Suppressor macrophage treated with lipopolysaccharide for 4 hours (primary cell): ENCODE measurements at regions not wholly inside any gene's neighbourhood (a gene's known extent, or its start where the extent isn't known, plus 50 kb on each side); places are given as distances from the start of the nearest gene placed in this dataset.

Experiments
- DNase-seq: peaks from one replicate; pipeline ENCODE4 v3.0.0-alpha.2; 2020

- no peak for DNase-seq
Measured at GRCh38 chr18:29174891-29175290, 998.0 kb upstream of the CDH2 start.

GRCh38 chr18:29172756-29173067 lies 995.8 kb upstream of the CDH2 start:
- no peak for DNase-seq

- DNase-seq = no peak
Measured at GRCh38 chr18:29171892-29172755, 995.2 kb upstream of the CDH2 start.

- DNase-seq = no peak
Measured at GRCh38 chr18:29169599-29169998, 992.7 kb upstream of the CDH2 start.

GRCh38 chr18:29164993-29165599 lies 988.2 kb upstream of the CDH2 start:
- DNase-seq = no peak

- DNase-seq = peak; percentile 9
Measured at GRCh38 chr18:29164020-29164706, 987.2 kb upstream of the CDH2 start.

- DNase-seq = no peak
Measured at GRCh38 chr18:29163596-29163995, 986.7 kb upstream of the CDH2 start.

GRCh38 chr18:29161429-29161828 lies 984.5 kb upstream of the CDH2 start:
- DNase-seq = no peak

GRCh38 chr18:29160170-29160569 lies 983.2 kb upstream of the CDH2 start:
- DNase-seq = no peak

- DNase-seq = no peak
Measured at GRCh38 chr18:29157905-29158304, 981.0 kb upstream of the CDH2 start.

GRCh38 chr18:29157057-29157780 lies 980.3 kb upstream of the CDH2 start:
- DNase-seq = no peak

- DNase-seq = no peak
Measured at GRCh38 chr18:29156531-29156930, 979.6 kb upstream of the CDH2 start.

- DNase-seq = no peak
Measured at GRCh38 chr18:29154758-29155725, 978.1 kb upstream of the CDH2 start.

- DNase-seq = no peak
Measured at GRCh38 chr18:29154196-29154757, 977.3 kb upstream of the CDH2 start.

GRCh38 chr18:29153091-29153490 lies 976.2 kb upstream of the CDH2 start:
- peak; percentile 10 for DNase-seq

GRCh38 chr18:29147944-29148343 lies 971.0 kb upstream of the CDH2 start:
- peak; percentile 43 for DNase-seq

- no peak for DNase-seq
Measured at GRCh38 chr18:29146068-29146467, 969.1 kb upstream of the CDH2 start.

GRCh38 chr18:29140590-29140989 lies 963.7 kb upstream of the CDH2 start:
- DNase-seq = no peak

GRCh38 chr18:29137773-29138495 lies 961.0 kb upstream of the CDH2 start:
- no peak for DNase-seq

GRCh38 chr18:29123706-29124530 lies 947.0 kb upstream of the CDH2 start:
- peak; percentile 28 for DNase-seq
